Lower lobe of right lung (tissue), 2 donors: ENCODE measurements at regions not wholly inside any gene's neighbourhood (a gene's known extent, or its start where the extent isn't known, plus 50 kb on each side); places are given as distances from the start of the nearest gene placed in this dataset.

Experiments
- ATAC-seq, 2 donors: fragments of 200-7000 bp; cut with Tn5 transposase; one replicate each; pipeline ENCODE4 v1.9.1; 2020 to 2022; ENCODE audit warnings: mild to moderate bottlenecking in 2 of 2, moderate library complexity in 2 of 2
- DNase-seq: peaks from one replicate; pipeline ENCODE4 v3.0.0-alpha.2; 2020
- H3K27ac ChIP-seq: fragments of 200-600 bp; one replicate; pipeline ENCODE4 v1.8.0; 2022
- H3K27me3 ChIP-seq: fragments of 200-600 bp; one replicate; pipeline ENCODE4 v1.8.0; 2022; ENCODE audit warnings: low read depth
- H3K36me3 ChIP-seq: fragments of 200-600 bp; one replicate; pipeline ENCODE4 v1.8.0; 2022; ENCODE audit warnings: mild to moderate bottlenecking
- H3K4me1 ChIP-seq: fragments of 200-600 bp; one replicate; pipeline ENCODE4 v1.8.0; 2022
- H3K4me3 ChIP-seq: fragments of 200-600 bp; one replicate; pipeline ENCODE4 v1.8.0; 2022; ENCODE audit warnings: mild to moderate bottlenecking
- H3K9me3 ChIP-seq: fragments of 200-600 bp; one replicate; pipeline ENCODE4 v1.8.0; 2022
- CTCF ChIP-seq: fragments of 200-600 bp; IDR thresholded peaks from one replicate; pipeline ENCODE4 v1.8.0; 2022; ENCODE audit warnings: antibody characterized with exemption, mild to moderate bottlenecking
- intact Hi-C: fragments of 100-400 bp; cut with DNase I; formaldehyde crosslinking; loops from one replicate; pipeline ENCODE4 v1.11.0; 2022
- donor health status: DM: no; HTN: yes; CAD: no; lungs with severe emphysema.

- H3K4me3 ChIP-seq: no peak overlapping the region
- ATAC-seq (no peak), DNase-seq (no peak)
- peaks cover 9% of the 10 kb centered on the region for H3K9me3 ChIP-seq
- intact Hi-C loops: no loop called here
- H3K4me1 ChIP-seq: peaks cover 10% of the 10 kb centered on the region
- TF ChIP-seq CTCF: no peak
- H3K27ac ChIP-seq: no peak overlapping the region
- no peaks in the 10 kb centered on the region for H3K36me3 ChIP-seq
- H3K27me3 ChIP-seq: no peaks in the 10 kb centered on the region
Measured at GRCh38 chr2:8243748-8244400, 438.0 kb upstream of the ID2 start.

GRCh38 chr2:8244639-8245038 is 437.2 kb upstream of the ID2 start:
- ATAC-seq (peak; percentile 68 to 75), DNase-seq (peak; percentile 73)
- intact Hi-C loops: no loop called here

GRCh38 chr2:8246137-8246536 is 435.7 kb upstream of the ID2 start:
- ATAC-seq: no peak
- Histone ChIP-seq H3K27ac (no peak overlapping the region), H3K36me3 (no peaks in the 10 kb centered on the region), H3K4me1 (no peaks in the 10 kb centered on the region), H3K4me3 (no peak overlapping the region), H3K27me3 (no peaks in the 10 kb centered on the region), H3K9me3 (peaks cover 9% of the 10 kb centered on the region)
- intact Hi-C loops: no loop called here
- DNase-seq: no peak
- TF ChIP-seq CTCF: no peak

More at GRCh38 chr2:8244639-8245038, 437.2 kb upstream of the ID2 start:
- peaks cover 9% of the 10 kb centered on the region for H3K9me3 ChIP-seq
- H3K36me3 ChIP-seq: no peaks in the 10 kb centered on the region
- no peaks in the 10 kb centered on the region for H3K27me3 ChIP-seq
- H3K27ac ChIP-seq: no peak overlapping the region
- TF ChIP-seq CTCF: no peak
- peaks cover 2% of the 10 kb centered on the region for H3K4me1 ChIP-seq
- no peak overlapping the region for H3K4me3 ChIP-seq

- Histone ChIP-seq H3K27ac (peak overlapping the region; percentile 1), H3K27me3 (no peaks in the 10 kb centered on the region), H3K36me3 (no peaks in the 10 kb centered on the region), H3K4me1 (no peaks in the 10 kb centered on the region), H3K9me3 (peaks cover 9% of the 10 kb centered on the region), H3K4me3 (no peak overlapping the region)
- TF ChIP-seq CTCF: no peak
- DNase-seq (no peak), ATAC-seq (no peak)
- intact Hi-C loops: no loop called here
Measured at GRCh38 chr2:8247905-8248622, 433.8 kb upstream of the ID2 start.

- Histone ChIP-seq H3K4me1 (no peaks in the 10 kb centered on the region), H3K27me3 (no peaks in the 10 kb centered on the region), H3K27ac (no peak overlapping the region), H3K9me3 (peaks cover 9% of the 10 kb centered on the region), H3K36me3 (no peaks in the 10 kb centered on the region), H3K4me3 (no peak overlapping the region)
- DNase-seq (no peak), ATAC-seq (no peak)
- intact Hi-C loops: no loop called here
- TF ChIP-seq CTCF: no peak
Measured at GRCh38 chr2:8248623-8248957, 433.3 kb upstream of the ID2 start.
